ENCODE measurements at regions not wholly inside any gene's neighbourhood (a gene's known extent, or its start where the extent isn't known, plus 50 kb on each side); places are given as distances from the start of the nearest gene placed in this dataset.

DNA sequence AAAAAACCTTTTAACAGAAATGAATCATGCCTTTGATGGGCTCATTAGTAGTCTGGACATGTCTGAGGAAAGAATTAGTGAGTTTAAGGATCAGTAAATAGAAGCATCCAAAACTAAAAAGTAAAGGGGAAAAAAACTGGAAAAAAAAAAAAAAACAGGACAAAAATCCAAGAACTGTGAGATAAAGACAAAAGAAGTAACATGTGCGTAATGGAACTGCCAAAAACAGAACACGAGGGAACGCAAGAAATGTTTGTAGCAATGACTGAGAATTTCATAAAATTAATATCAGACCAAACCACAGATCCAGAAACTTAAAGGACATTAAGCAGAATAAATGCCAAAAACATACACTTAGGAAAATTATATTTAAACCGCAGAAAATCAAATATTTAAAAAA is 77.4 kb downstream of the MS4A13 start:
- ChIA-PET CTCF (interaction anchor here (1.4 kb wide), 1 partner anchor 250 kb away, joined by 3 read pairs; no protein-coding TSS in a partner anchor), POLR2A (no interaction called here)
- Histone ChIP-seq H3K79me2 (ENCODE audit: control insufficient read depth, insufficient read depth, low read length) (no peaks in the 10 kb centered on the region), H3K9ac (ENCODE audit: low read length) (no peak overlapping the region), H3K27ac (ENCODE audit: low read length in 2 of 2) (no peak overlapping the region), H3K27me3 (replicated peaks in 1 of 4; ENCODE audit: control extremely low read depth in 1 of 4, control insufficient read depth in 3 of 4, insufficient read depth in 4 of 4, low read length in 3 of 4) (no peaks in the 10 kb centered on the region), H4K20me1 (ENCODE audit: control insufficient read depth, insufficient read depth, low read length, poor library complexity, severe bottlenecking) (no peaks in the 10 kb centered on the region), H3K4me3 (ENCODE audit: control extremely low read depth in 1 of 5, extremely low read depth in 1 of 5, insufficient read depth in 1 of 5, low read depth in 2 of 5, low read length in 4 of 5) (no peak overlapping the region), H3K9me3 (ENCODE audit: control extremely low read depth in 1 of 3, control insufficient read depth in 2 of 3, insufficient read depth in 1 of 3, low read length in 2 of 3) (peaks cover 0 to 10% (median 9%) of the 10 kb centered on the region in 3 donors), H3K4me2 (replicated peaks; ENCODE audit: low read depth, low read length, poor library complexity, severe bottlenecking) (no peak overlapping the region), H3K4me1 (ENCODE audit: control insufficient read depth in 2 of 2, insufficient read depth in 2 of 2, low read length in 2 of 2) (peaks cover 0 to 3% of the 10 kb centered on the region in 2 donors), H3K36me3 (replicated peaks in 1 of 2; ENCODE audit: control extremely low read depth in 1 of 2, control insufficient read depth in 1 of 2, extremely low read depth in 1 of 2, insufficient read depth in 2 of 2, low read length in 1 of 2) (no peaks in the 10 kb centered on the region), H2AFZ (ENCODE audit: insufficient read depth, low read depth, low read length, poor library complexity, severe bottlenecking) (no peak overlapping the region)
- Mint-ChIP-seq H3K27ac (no peak overlapping the region), H3K9me3 (ENCODE audit: insufficient read depth) (peaks cover 5% of the 10 kb centered on the region), H3K4me3 (no peak overlapping the region), H3K27me3 (no peaks in the 10 kb centered on the region), H3K4me1 (no peaks in the 10 kb centered on the region)
- ATAC-seq (ENCODE audit: low read depth) (no peak), DNase-seq (no peak)
- no CpG with 5 or more reads among the region's 4 CpGs for WGBS (ENCODE audit: insufficient coverage)
- intact Hi-C loops (cut with micrococcal nuclease): no loop called here
- TF ChIP-seq EZH2 (IDR thresholded peaks at IDR 0.05; ENCODE audit: borderline replicate concordance, insufficient read depth, low read depth, low read length, poor library complexity, severe bottlenecking): no peak
- TF ChIP-seq, protein P1, sequence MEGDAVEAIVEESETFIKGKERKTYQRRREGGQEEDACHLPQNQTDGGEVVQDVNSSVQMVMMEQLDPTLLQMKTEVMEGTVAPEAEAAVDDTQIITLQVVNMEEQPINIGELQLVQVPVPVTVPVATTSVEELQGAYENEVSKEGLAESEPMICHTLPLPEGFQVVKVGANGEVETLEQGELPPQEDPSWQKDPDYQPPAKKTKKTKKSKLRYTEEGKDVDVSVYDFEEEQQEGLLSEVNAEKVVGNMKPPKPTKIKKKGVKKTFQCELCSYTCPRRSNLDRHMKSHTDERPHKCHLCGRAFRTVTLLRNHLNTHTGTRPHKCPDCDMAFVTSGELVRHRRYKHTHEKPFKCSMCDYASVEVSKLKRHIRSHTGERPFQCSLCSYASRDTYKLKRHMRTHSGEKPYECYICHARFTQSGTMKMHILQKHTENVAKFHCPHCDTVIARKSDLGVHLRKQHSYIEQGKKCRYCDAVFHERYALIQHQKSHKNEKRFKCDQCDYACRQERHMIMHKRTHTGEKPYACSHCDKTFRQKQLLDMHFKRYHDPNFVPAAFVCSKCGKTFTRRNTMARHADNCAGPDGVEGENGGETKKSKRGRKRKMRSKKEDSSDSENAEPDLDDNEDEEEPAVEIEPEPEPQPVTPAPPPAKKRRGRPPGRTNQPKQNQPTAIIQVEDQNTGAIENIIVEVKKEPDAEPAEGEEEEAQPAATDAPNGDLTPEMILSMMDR (IDR thresholded peaks at IDR 0.05): no peak

DNA sequence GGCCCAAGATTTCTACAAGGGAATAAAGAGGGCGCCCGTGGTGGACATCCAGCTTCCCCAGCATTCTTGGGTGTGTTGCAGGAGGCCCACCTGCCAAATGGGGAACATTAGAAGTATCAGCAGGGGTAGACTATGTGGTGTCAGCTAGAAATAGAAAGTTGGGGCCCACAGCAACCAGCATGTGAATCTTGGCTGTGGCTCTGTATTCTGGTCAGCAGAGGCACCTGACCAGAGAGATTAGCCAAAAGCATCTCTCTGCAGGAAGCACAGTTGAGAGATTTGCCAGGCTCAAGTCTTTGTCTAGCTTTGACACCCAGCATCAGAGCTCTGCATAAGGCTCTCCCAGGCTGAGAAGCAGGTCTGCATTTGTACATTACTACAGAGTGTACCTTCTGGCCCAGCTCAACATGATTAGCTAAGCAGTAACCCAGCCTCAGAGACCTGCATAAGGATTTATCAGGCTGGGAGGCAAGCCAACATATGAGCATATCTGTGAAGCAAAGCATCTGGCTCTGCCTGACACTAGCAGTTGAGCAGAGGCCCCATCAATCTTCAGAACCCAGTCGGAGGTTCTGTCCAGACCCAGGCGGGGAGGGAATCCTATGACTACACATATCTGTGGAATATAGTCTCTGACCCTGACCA is 79.9 kb downstream of the MS4A13 start:
- Mint-ChIP-seq H3K9me3 (ENCODE audit: insufficient read depth) (peaks cover 5% of the 10 kb centered on the region), H3K4me3 (no peak overlapping the region), H3K4me1 (no peaks in the 10 kb centered on the region), H3K27ac (no peak overlapping the region), H3K27me3 (no peaks in the 10 kb centered on the region)
- TF ChIP-seq EZH2 (IDR thresholded peaks at IDR 0.05; ENCODE audit: borderline replicate concordance, insufficient read depth, low read depth, low read length, poor library complexity, severe bottlenecking): no peak
- TF ChIP-seq, protein P1 (IDR thresholded peaks at IDR 0.05): no peak
- H3K27ac ChIP-seq (ENCODE audit: low read length in 2 of 2): no peak overlapping the region
- peaks cover 4 to 12% (median 9%) of the 10 kb centered on the region in 3 donors for H3K9me3 ChIP-seq (ENCODE audit: control extremely low read depth in 1 of 3, control insufficient read depth in 2 of 3, insufficient read depth in 1 of 3, low read length in 2 of 3)
- H3K27me3 ChIP-seq (replicated peaks in 1 of 4; ENCODE audit: control extremely low read depth in 1 of 4, control insufficient read depth in 3 of 4, insufficient read depth in 4 of 4, low read length in 3 of 4): no peaks in the 10 kb centered on the region
- peaks cover 0 to 3% of the 10 kb centered on the region in 2 donors for H3K4me1 ChIP-seq (ENCODE audit: control insufficient read depth in 2 of 2, insufficient read depth in 2 of 2, low read length in 2 of 2)
- H2AFZ ChIP-seq (ENCODE audit: insufficient read depth, low read depth, low read length, poor library complexity, severe bottlenecking): no peak overlapping the region
- no peaks in the 10 kb centered on the region for H3K79me2 ChIP-seq (ENCODE audit: control insufficient read depth, insufficient read depth, low read length)
- no peak for DNase-seq
- no peak for ATAC-seq (ENCODE audit: low read depth)
- ChIA-PET POLR2A (no interaction called here), CTCF (interaction anchor here (0.8 kb wide), 1 partner anchor 22 kb away, joined by 3 read pairs; no protein-coding TSS in a partner anchor)
- H4K20me1 ChIP-seq (ENCODE audit: control insufficient read depth, insufficient read depth, low read length, poor library complexity, severe bottlenecking): no peaks in the 10 kb centered on the region
- H3K4me2 ChIP-seq (replicated peaks; ENCODE audit: low read depth, low read length, poor library complexity, severe bottlenecking): no peak overlapping the region
- 100% methylated on average over 3 of the region's 4 CpGs for WGBS (ENCODE audit: insufficient coverage)
- no peak overlapping the region for H3K9ac ChIP-seq (ENCODE audit: low read length)
- intact Hi-C loops (cut with micrococcal nuclease): no loop called here
- H3K4me3 ChIP-seq (ENCODE audit: control extremely low read depth in 1 of 5, extremely low read depth in 1 of 5, insufficient read depth in 1 of 5, low read depth in 2 of 5, low read length in 4 of 5): no peak overlapping the region
- no peaks in the 10 kb centered on the region for H3K36me3 ChIP-seq (replicated peaks in 1 of 2; ENCODE audit: control extremely low read depth in 1 of 2, control insufficient read depth in 1 of 2, extremely low read depth in 1 of 2, insufficient read depth in 2 of 2, low read length in 1 of 2)
